PC-9 (cell line): ENCODE measurements at regions not wholly inside any gene's neighbourhood (a gene's known extent, or its start where the extent isn't known, plus 50 kb on each side); places are given as distances from the start of the nearest gene placed in this dataset.

Experiments
- BruUV-seq: library from RNA; stranded (reverse); fragments of 400-500 nt; replicated peaks from 2 replicates; lab custom pipeline; 2021; lab: Mats Ljungman, UMichigan
- CTCF ChIA-PET: fragments of 300-600 bp; sonication (Branson Sonifier 250); formaldehyde crosslinking; loops from one replicate; lab custom pipeline; 2022; ENCODE audit warnings: antibody characterized with exemption; lab: Charles Lee
- POLR2A ChIA-PET: fragments of 300-600 bp; sonication (Branson Sonifier 250); formaldehyde crosslinking; loops from one replicate; lab custom pipeline; 2022; ENCODE audit warnings: antibody characterized with exemption; ENCODE audit not compliant: unreplicated experiment; lab: Charles Lee
- DNase-seq, 2 experiments: peaks; one replicate each; pipeline versions ENCODE4 v3.0.0 to v3.0.0-alpha.2; 2015 to 2022; ENCODE audit warnings: mixed read lengths in 1 of 2
- H2AFZ ChIP-seq: fragments of 200-600 bp; sonication (generic); 2 replicates; pipeline ENCODE4 v1.8.1; 2017; ENCODE audit warnings: antibody characterized with exemption
- H3F3A ChIP-seq: fragments of 200-600 bp; sonication (generic); 2 replicates; pipeline ENCODE4 v1.8.1; 2017; ENCODE audit warnings: antibody characterized with exemption, mild to moderate bottlenecking, low read depth; ENCODE audit not compliant: insufficient read depth
- H3K27ac ChIP-seq: fragments of 200-600 bp; sonication (generic); 2 replicates; pipeline ENCODE4 v1.6.1; 2016; ENCODE audit warnings: mixed run types
- H3K27me3 ChIP-seq: fragments of 200-600 bp; sonication (generic); 2 replicates; pipeline ENCODE4 v1.6.1; 2016; ENCODE audit warnings: low read depth, mixed run types; ENCODE audit not compliant: insufficient read depth
- H3K36me3 ChIP-seq: fragments of 200-600 bp; sonication (generic); 2 replicates; pipeline ENCODE4 v1.6.1; 2016; ENCODE audit warnings: low read depth, mixed run types
- H3K4me1 ChIP-seq: fragments of 200-600 bp; sonication (generic); replicated peaks from 2 replicates; pipeline ENCODE4 v1.6.1; 2016; ENCODE audit warnings: mixed run types; ENCODE audit not compliant: insufficient read depth
- H3K4me2 ChIP-seq: fragments of 200-600 bp; sonication (generic); 2 replicates; pipeline ENCODE4 v1.6.1; 2017; ENCODE audit warnings: mixed run types
- H3K4me3 ChIP-seq: fragments of 200-600 bp; sonication (generic); 2 replicates; pipeline ENCODE4 v1.6.1; 2016; ENCODE audit warnings: mixed run types
- H3K79me2 ChIP-seq: fragments of 200-600 bp; sonication (generic); 2 replicates; pipeline ENCODE4 v1.6.1; 2017; ENCODE audit warnings: low read depth, mixed run types
- H3K9me2 ChIP-seq: fragments of 200-600 bp; sonication (generic); 2 replicates; pipeline ENCODE4 v1.8.1; 2017; ENCODE audit warnings: mild to moderate bottlenecking; ENCODE audit not compliant: insufficient read depth
- H3K9me3 ChIP-seq: fragments of 200-600 bp; sonication (generic); 2 replicates; pipeline ENCODE4 v1.8.1; 2016; ENCODE audit warnings: low read depth; ENCODE audit not compliant: insufficient read depth
- H4K20me1 ChIP-seq: fragments of 200-600 bp; sonication (generic); 2 replicates; pipeline ENCODE4 v1.8.1; 2017; ENCODE audit not compliant: insufficient read depth
- EZH2 ChIP-seq: fragments of 200-600 bp; sonication (generic); IDR thresholded peaks from 2 replicates; pipeline ENCODE4 v1.8.0; 2017; ENCODE audit warnings: antibody characterized with exemption, low read depth
- intact Hi-C: fragments of 100-400 bp; cut with micrococcal nuclease; formaldehyde crosslinking; loops from one replicate; pipeline ENCODE4 v1.10.0; 2022; ENCODE audit not compliant: unreplicated experiment
- TF ChIP-seq, protein P1 (sequence below): fragments of 200-600 bp; sonication (generic); conservative IDR thresholded peaks from 2 replicates; pipeline ENCODE4 v1.6.1; 2017; ENCODE audit warnings: mixed run types, antibody characterized with exemption, mild to moderate bottlenecking, moderate library complexity

DNA sequence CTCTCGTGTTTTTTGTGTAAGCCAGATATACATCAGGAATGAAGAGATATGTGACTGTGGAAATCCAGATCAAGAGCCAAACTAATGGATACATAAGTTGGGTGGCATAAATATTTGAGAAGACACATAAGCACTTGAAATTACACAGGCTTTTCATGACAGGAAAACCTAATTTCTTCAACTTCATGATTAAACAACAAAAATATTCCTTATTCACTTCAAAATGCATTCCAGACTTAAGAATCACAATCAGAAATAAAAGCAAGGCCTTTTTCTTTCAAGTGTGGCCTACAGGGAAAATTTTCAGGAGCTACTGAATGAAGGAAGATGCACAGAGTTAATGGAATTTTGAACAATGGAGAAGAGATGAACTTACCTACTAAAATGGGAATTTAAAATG, 515.6 kb downstream of the FOXG1 start:
- H2AFZ ChIP-seq: no peak overlapping the region

DNA sequence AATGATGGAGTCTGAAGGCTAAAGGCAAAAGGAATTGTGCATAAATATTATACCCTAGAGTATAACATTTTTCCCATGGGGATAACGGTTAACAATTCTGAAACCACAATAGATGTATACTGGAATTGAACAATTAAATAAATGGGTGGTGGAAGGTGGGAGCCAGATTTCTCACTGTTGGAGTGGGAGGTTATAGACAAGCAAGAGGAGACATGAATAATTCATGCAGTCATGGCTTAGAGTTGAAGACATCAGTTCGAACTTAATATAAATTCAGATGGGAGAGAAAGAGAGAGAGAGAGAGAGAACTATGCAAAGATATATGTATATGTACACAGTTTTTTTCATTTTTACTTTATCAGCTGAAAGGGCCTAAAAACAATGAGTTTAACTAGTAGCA, 523.9 kb downstream of the FOXG1 start:
- Histone ChIP-seq H3K9me3 (no peaks in the 10 kb centered on the region), H3K4me3 (no peak overlapping the region), H3K4me2 (no peak overlapping the region), H3F3A (no peaks in the 10 kb centered on the region), H3K36me3 (no peaks in the 10 kb centered on the region), H3K9me2 (no peaks in the 10 kb centered on the region), H4K20me1 (no peaks in the 10 kb centered on the region), H3K79me2 (no peaks in the 10 kb centered on the region), H2AFZ (no peak overlapping the region), H3K27me3 (no peaks in the 10 kb centered on the region), H3K4me1 (no peaks in the 10 kb centered on the region), H3K27ac (no peak overlapping the region)
- BruUV-seq: no TSS peak
- no peak for TF ChIP-seq EZH2
- TF ChIP-seq, protein P1, sequence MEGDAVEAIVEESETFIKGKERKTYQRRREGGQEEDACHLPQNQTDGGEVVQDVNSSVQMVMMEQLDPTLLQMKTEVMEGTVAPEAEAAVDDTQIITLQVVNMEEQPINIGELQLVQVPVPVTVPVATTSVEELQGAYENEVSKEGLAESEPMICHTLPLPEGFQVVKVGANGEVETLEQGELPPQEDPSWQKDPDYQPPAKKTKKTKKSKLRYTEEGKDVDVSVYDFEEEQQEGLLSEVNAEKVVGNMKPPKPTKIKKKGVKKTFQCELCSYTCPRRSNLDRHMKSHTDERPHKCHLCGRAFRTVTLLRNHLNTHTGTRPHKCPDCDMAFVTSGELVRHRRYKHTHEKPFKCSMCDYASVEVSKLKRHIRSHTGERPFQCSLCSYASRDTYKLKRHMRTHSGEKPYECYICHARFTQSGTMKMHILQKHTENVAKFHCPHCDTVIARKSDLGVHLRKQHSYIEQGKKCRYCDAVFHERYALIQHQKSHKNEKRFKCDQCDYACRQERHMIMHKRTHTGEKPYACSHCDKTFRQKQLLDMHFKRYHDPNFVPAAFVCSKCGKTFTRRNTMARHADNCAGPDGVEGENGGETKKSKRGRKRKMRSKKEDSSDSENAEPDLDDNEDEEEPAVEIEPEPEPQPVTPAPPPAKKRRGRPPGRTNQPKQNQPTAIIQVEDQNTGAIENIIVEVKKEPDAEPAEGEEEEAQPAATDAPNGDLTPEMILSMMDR: no peak
- POLR2A ChIA-PET: no interaction called here
- intact Hi-C loops: no loop called here
- CTCF ChIA-PET: no interaction called here
- DNase-seq: no peak

More for the DNA sequence above, 515.6 kb downstream of the FOXG1 start:
- DNase-seq: no peak
- H3K4me3 ChIP-seq: no peak overlapping the region
- POLR2A ChIA-PET: no interaction called here
- no peak overlapping the region for H3K27ac ChIP-seq
- H3K36me3 ChIP-seq: no peaks in the 10 kb centered on the region
- no peaks in the 10 kb centered on the region for H3K79me2 ChIP-seq
- TF ChIP-seq EZH2: no peak
- TF ChIP-seq, protein P1: no peak
- intact Hi-C loops: no loop called here
- no peak overlapping the region for H3K4me2 ChIP-seq
- H3K27me3 ChIP-seq: no peaks in the 10 kb centered on the region
- no peaks in the 10 kb centered on the region for H4K20me1 ChIP-seq
- H3K4me1 ChIP-seq: no peaks in the 10 kb centered on the region
- BruUV-seq: no TSS peak
- CTCF ChIA-PET: no interaction called here
- no peaks in the 10 kb centered on the region for H3K9me2 ChIP-seq
- H3K9me3 ChIP-seq: no peaks in the 10 kb centered on the region
- H3F3A ChIP-seq: no peaks in the 10 kb centered on the region

DNA sequence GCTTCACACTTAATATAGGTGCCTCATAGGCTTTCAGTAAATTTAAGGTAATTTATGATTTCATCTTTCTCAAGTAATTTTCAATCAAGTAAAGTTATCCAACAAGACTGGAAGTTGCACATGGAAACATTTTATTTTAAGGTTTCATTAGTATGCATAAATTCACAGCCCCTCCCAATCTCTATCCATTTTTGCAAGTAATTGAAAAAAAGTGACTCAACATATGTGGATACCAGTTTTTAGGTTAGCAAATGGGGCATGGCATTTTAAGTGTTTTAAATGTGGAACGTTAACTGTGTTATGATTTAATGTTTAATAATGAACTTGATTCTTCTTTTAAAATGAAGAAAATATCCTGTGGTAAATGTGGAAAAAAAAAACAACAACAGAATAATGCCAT, 532.8 kb downstream of the FOXG1 start:
- Histone ChIP-seq H3K4me3 (no peak overlapping the region), H3K9me3 (no peaks in the 10 kb centered on the region), H3K4me1 (no peaks in the 10 kb centered on the region), H3K27ac (no peak overlapping the region), H2AFZ (no peak overlapping the region), H3F3A (no peaks in the 10 kb centered on the region), H3K79me2 (no peaks in the 10 kb centered on the region), H3K9me2 (no peaks in the 10 kb centered on the region), H3K36me3 (no peaks in the 10 kb centered on the region), H3K27me3 (no peaks in the 10 kb centered on the region), H4K20me1 (no peaks in the 10 kb centered on the region), H3K4me2 (no peak overlapping the region)
- intact Hi-C loops: no loop called here
- POLR2A ChIA-PET: no interaction called here
- DNase-seq: no peak
- CTCF ChIA-PET: no interaction called here
- no TSS peak for BruUV-seq
- TF ChIP-seq, protein P1: no peak
- no peak for TF ChIP-seq EZH2
